Choroid plexus epithelial cell (primary cell): ENCODE measurements at regions not wholly inside any gene's neighbourhood (a gene's known extent, or its start where the extent isn't known, plus 50 kb on each side); places are given as distances from the start of the nearest gene placed in this dataset.

ENCODE experiments used
- DNase-seq: peaks from one replicate; pipeline ENCODE4 v3.0.0-alpha.2; 2010; ENCODE audit warnings: low read depth
- H3K4me3 ChIP-seq: 2 replicates; pipeline ENCODE4 v1.5.1; 2011; ENCODE audit warnings: low read depth, mild to moderate bottlenecking, control low read depth, low read length, moderate library complexity
- CTCF ChIP-seq: conservative IDR thresholded peaks from 2 replicates; pipeline ENCODE4 v1.5.1; 2011; ENCODE audit warnings: low read depth, mild to moderate bottlenecking, control low read depth, inconsistent platforms, low read length, moderate library complexity

- no peak for DNase-seq
- H3K4me3 ChIP-seq = no peak overlapping the region
- no peak for TF ChIP-seq CTCF
These were observed 679.7 kb upstream of the ID4 start for GRCh38 chr6:19157486-19157885.

- no peak for TF ChIP-seq CTCF
- H3K4me3 ChIP-seq = no peak overlapping the region
- DNase-seq = no peak
These were observed 678.6 kb upstream of the ID4 start for GRCh38 chr6:19158586-19158985.

DNA sequence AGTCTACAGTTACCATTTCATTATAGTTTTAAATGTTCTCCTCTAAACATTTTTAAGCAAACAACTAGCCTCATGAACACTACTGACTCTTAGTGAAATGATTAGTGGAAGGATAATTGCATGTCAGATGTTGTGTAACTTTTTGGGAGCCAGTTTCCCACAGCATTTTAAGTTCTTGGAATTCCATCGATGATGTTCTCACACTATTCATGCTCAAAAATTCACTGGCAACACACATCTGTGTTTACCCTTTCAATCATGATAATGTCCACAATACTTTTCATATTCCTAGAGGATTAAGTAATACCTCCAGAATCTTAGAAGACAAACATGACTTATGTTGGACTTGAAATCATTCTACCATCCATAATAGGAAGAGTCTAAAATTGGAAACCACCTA lies 678.1 kb upstream of the ID4 start:
- H3K4me3 ChIP-seq = no peak overlapping the region
- TF ChIP-seq CTCF = no peak
- DNase-seq = peak; percentile 10

DNA sequence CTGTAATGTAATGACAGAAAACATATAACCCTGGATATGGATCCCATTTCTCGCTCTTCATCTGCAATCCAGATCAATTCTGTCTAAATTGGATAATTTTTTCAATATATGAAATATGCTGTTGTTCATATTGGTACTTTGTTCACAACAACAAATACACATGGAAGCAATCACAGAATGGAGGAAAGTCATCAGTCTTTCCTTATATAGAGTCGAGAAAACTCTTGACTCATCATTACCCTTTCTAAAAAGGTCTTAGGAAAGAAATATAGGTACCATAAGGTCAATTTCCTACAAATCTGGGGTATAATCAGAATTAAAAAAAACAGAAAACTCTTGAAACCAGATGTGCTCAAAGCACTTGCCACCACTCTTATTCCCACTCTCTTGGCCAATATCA lies 677.6 kb upstream of the ID4 start:
- no peak for TF ChIP-seq CTCF

DNA sequence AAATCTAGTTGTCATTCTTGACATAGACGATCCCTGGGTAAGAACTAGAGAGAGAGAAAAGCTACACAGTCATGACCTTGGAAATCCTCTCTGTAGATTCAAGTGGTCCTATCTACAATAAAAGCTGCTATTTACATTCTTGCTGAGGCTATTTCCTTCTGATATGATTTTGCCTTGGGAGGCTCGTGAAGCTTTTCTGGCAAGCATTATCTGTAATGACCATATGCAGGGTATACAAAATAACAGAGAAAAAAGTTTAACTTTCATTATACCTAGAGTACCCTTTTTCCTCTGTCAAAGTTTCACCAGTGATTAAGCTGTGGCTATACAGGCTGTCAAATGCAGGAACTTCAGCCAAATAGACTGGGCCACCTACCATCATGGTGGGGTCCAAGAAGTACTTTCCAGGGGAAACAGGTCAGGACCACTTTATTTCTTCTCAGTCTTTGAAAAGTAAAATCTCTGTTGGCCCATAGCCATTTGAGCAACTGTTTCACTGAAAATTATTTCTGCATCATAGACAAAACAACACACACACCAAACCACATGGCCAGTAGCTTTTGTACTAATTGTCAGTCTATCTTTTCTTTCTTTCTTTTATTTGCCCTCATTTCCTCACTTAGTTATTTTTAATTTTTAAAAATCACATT lies 677.0 kb upstream of the ID4 start:
- DNase-seq = no peak
- no peak overlapping the region for H3K4me3 ChIP-seq
- TF ChIP-seq CTCF = no peak

More for the DNA sequence above, 677.6 kb upstream of the ID4 start:
- no peak for DNase-seq
- no peak overlapping the region for H3K4me3 ChIP-seq

DNA sequence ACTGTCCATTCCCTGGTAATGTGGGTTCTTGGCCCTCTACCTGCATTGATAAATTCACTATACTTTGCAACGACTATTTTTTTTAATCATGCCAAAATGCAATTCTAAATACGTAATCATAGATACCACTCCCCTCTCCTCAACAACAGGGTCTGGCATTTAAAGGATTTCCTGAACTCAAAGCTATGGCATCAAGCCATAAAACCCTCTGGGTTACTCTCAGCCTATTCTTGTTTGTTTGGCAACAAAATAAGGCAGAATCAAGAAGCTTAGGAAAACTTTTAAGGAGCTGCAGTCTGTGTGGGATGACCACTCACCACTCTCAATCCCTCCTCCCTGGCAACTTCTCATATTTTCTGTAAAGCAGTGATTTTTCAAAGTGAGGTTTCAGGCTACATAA lies 669.9 kb upstream of the ID4 start:
- TF ChIP-seq CTCF = no peak
- no peak overlapping the region for H3K4me3 ChIP-seq
- DNase-seq = no peak

- TF ChIP-seq CTCF = no peak
- H3K4me3 ChIP-seq = no peak overlapping the region
- no peak for DNase-seq
These were observed 667.8 kb upstream of the ID4 start for GRCh38 chr6:19169366-19169765.
